Activated CD4-positive, CD25-positive, alpha-beta regulatory T cell (primary cell): ENCODE measurements at regions not wholly inside any gene's neighbourhood (a gene's known extent, or its start where the extent isn't known, plus 50 kb on each side); places are given as distances from the start of the nearest gene placed in this dataset.

Experiments used
- DNase-seq, 4 experiments: peaks; one replicate each; lab custom pipeline; 2025; lab: John Stamatoyannopoulos, UW

GRCh38 chr16:66265556-66266141, 100.8 kb upstream of the CDH5 start:
- DNase-seq = no peak

- DNase-seq = no peak
Observed at GRCh38 chr16:66265048-66265415, 101.5 kb upstream of the CDH5 start.

- no peak for DNase-seq
Observed at GRCh38 chr16:66264311-66265047, 102.0 kb upstream of the CDH5 start.

GRCh38 chr16:66263973-66264310, 102.5 kb upstream of the CDH5 start:
- DNase-seq = no peak

GRCh38 chr16:66263168-66263972, 103.1 kb upstream of the CDH5 start:
- no peak for DNase-seq

- no peak for DNase-seq
Observed at GRCh38 chr16:66262253-66263167, 104.0 kb upstream of the CDH5 start.

- no peak for DNase-seq
Observed at GRCh38 chr16:66261826-66262225, 104.7 kb upstream of the CDH5 start.

- no peak for DNase-seq
Observed at GRCh38 chr16:66260522-66261254, 105.8 kb upstream of the CDH5 start.

GRCh38 chr16:66258916-66259845, 107.3 kb upstream of the CDH5 start:
- DNase-seq = no peak

- DNase-seq = no peak
Observed at GRCh38 chr16:66256919-66257318, 109.6 kb upstream of the CDH5 start.

- no peak for DNase-seq
Observed at GRCh38 chr16:66255647-66256046, 110.8 kb upstream of the CDH5 start.

- DNase-seq = no peak
Observed at GRCh38 chr16:66254751-66255150, 111.7 kb upstream of the CDH5 start.

GRCh38 chr16:66254106-66254505, 112.4 kb upstream of the CDH5 start:
- no peak for DNase-seq

GRCh38 chr16:66251476-66252160, 114.9 kb upstream of the CDH5 start:
- no peak for DNase-seq

GRCh38 chr16:66250686-66251431, 115.6 kb upstream of the CDH5 start:
- DNase-seq = no peak

- DNase-seq = no peak
Observed at GRCh38 chr16:66247516-66248481, 118.7 kb upstream of the CDH5 start.

- no peak for DNase-seq
Observed at GRCh38 chr16:66245868-66246267, 120.6 kb upstream of the CDH5 start.

GRCh38 chr16:66245072-66245471, 121.4 kb upstream of the CDH5 start:
- no peak for DNase-seq
